ENCODE measurements at regions not wholly inside any gene's neighbourhood (a gene's known extent, or its start where the extent isn't known, plus 50 kb on each side); places are given as distances from the start of the nearest gene placed in this dataset.

DNA sequence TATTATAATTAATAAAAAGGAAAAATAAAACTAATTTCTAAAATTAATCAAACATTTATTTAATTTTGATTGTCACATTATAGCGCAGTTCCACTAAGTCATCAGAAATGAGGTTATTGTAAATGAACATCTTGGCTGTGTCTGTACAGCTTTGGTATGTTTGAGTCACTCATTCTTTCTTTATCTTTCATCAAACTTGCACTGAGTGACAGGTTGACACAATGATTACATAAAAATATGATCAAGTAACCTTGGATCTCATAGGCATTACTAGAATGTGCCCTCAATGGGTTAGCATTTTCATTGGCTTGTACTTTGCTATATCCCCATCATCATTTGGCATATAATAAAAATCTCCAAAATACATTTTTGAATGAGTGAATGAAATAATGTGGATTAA, 1353.2 kb upstream of the ADGRL2 start:
- DNase-seq = no peak

- no peak for DNase-seq
Observed at GRCh38 chr1:80445033-80445432, 1355.7 kb upstream of the ADGRL2 start.

DNA sequence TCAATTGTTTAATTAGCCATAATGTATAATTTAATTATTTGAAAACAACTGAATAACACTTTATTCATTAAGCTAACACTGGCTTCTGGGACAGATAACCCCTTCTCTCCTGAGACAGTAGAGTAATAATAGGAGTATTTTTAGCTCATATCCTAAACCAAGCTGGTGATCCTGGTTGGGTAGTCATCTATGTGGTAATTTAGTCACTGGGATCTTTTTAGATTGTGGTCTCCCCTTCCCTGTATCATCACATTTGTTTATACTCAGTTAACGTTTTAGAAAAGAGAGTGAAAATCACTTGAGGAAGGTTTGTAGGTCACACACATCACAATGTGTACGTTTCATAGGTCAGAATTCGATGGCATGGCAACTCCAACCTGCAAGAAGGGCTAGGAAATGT, 1356.6 kb upstream of the ADGRL2 start:
- no peak for DNase-seq

- DNase-seq = no peak
Observed at GRCh38 chr1:80441664-80442063, 1359.1 kb upstream of the ADGRL2 start.

- no peak for DNase-seq
Observed at GRCh38 chr1:80436851-80437250, 1363.9 kb upstream of the ADGRL2 start.

- no peak for DNase-seq
Observed at GRCh38 chr1:80427881-80428280, 1372.9 kb upstream of the ADGRL2 start.

- DNase-seq = no peak
Observed at GRCh38 chr1:80424249-80424648, 1376.5 kb upstream of the ADGRL2 start.

- DNase-seq = no peak
Observed at GRCh38 chr1:80418134-80418533, 1382.6 kb upstream of the ADGRL2 start.

GRCh38 chr1:80417671-80418070, 1383.1 kb upstream of the ADGRL2 start:
- DNase-seq = no peak

- DNase-seq = no peak
Observed at GRCh38 chr1:80413969-80414368, 1386.8 kb upstream of the ADGRL2 start.

GRCh38 chr1:80410233-80410632, 1390.5 kb upstream of the ADGRL2 start:
- DNase-seq = no peak

GRCh38 chr1:80403471-80403893, 1397.0 kb upstream of the ADGRL4 start:
- no peak for DNase-seq

DNA sequence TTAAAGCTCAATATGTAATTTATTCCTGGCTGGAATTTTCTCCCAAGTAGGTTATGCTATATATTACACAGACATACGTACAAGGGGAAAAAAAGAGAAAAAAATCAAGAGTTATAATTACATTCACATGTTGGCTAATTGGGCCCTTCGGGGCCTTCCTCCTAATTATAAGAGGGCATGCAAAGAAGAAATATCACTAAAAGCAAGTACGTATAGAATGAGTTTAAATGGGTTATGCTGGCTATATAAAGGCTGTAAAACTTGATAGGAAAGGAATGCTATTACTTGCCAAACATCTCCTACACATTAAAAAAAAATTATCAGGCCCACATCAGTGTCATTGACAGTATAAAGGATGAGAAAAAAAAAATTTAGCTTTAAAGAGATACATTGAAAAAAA, 1396.1 kb upstream of the ADGRL4 start:
- no peak for DNase-seq

DNA sequence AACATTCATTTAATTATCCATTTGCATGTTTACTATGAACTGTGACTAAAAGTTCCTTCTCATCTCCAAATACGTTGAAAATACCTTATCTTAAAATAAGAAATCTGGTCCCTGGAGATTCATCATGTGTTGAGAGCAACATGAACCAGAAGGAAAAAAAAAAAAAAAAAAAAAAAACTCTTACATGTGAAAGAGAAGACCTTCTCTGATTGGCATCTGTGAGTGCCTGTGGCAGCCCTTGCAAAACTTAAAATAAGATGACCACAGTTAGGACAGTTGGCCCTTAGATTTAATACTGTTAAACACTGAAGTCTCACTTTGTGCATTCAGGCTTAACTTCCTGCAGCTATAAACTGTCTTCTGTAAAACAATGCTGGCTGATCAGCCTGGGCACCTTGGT, 1395.2 kb upstream of the ADGRL4 start:
- no peak for DNase-seq

GRCh38 chr1:80392529-80392928, 1386.0 kb upstream of the ADGRL4 start:
- no peak for DNase-seq

GRCh38 chr1:80385650-80386049, 1379.1 kb upstream of the ADGRL4 start:
- DNase-seq = no peak

GRCh38 chr1:80384959-80385358, 1378.4 kb upstream of the ADGRL4 start:
- DNase-seq = no peak

DNA sequence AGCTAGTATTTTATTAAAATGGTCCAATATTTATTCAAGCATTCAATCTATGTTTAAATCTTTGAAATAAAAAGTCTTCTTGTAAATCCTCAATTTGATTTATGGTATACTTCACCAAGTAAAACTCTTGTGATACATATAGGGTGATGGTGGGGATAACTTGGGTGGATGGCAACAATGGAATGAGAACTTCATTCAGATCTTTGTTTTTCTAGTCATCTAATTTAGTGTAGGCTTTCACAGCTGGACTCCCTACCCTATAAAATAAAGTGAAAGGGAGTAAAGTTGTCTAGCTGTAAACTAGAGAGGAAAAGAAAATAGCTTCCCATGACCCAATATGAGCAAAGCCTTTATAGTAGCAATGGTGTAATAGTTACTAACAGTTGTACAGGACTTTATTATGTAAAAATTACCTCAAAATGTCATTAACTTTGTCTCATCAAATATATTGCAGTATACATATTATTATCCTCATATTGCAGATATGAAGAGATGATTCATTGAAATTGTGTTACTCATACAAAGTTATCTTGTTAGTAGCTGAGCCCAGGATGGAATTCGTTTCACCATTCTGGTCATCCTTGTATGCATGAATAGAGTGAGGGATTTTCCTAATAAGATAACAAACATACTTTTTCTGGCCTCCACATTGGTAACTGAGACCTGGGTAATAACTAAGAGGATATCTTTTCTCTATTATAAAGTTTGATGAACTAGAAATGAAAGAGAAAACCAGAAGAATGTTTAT, 1377.7 kb upstream of the ADGRL4 start:
- no peak for DNase-seq

DNA sequence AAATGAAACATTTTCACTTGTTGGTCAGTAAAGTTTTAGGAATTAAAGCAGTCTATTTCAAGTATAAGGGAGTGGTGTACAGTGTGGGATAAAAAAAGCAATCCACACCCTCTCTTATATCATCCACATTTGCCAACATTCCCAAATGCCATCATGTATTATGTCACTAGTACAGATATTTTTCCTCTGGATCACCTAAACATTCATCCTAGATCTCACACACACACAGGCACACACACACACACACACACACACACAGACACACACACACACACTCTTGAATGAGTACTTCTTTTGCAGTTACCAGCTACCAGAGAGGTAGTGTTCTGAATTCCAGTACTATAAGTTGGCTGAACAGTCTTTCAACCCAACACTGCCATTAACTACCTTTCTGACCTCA, 1369.1 kb upstream of the ADGRL4 start:
- DNase-seq = no peak

DNA sequence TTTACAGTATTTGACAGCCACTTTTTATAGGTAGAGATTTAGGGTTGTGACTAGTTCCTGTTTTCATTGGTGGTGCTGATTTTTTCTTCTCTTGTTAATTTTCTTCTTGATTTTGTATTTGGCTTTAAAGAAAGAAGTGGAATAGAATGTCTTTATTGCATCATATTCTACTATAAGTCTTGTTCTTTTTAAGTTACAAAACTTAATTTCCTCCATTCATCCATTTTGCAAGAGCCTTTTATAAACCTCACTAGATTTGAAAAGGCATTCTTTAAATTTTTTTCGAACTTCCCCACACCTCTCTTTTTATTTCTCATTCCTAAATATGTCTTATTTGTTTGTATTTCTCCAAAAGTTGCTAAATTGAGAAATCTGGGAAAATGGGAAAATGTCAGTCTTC, 1368.6 kb upstream of the ADGRL4 start:
- no peak for DNase-seq

- DNase-seq = no peak
Observed at GRCh38 chr1:80369780-80370179, 1363.2 kb upstream of the ADGRL4 start.

DNA sequence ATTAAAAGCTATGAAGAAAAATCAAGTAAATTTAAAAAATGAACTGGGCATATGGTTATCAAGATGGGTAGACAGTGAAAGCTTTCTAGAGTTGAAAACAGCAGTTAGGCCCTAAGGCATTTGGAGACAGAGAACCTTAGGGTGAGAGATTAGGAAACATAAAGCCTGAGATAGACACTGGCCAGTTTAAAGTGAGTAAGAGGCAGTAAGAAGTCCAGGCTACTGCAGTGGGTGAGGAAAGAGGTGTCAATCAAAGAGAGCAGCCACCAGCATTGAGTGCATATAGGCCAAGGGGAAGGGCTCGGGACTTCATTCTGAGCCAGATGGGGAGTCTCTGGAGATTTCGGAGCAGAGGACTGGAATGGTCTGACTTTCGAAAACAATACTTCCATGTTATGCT, 1360.5 kb upstream of the ADGRL4 start:
- DNase-seq = no peak

DNA sequence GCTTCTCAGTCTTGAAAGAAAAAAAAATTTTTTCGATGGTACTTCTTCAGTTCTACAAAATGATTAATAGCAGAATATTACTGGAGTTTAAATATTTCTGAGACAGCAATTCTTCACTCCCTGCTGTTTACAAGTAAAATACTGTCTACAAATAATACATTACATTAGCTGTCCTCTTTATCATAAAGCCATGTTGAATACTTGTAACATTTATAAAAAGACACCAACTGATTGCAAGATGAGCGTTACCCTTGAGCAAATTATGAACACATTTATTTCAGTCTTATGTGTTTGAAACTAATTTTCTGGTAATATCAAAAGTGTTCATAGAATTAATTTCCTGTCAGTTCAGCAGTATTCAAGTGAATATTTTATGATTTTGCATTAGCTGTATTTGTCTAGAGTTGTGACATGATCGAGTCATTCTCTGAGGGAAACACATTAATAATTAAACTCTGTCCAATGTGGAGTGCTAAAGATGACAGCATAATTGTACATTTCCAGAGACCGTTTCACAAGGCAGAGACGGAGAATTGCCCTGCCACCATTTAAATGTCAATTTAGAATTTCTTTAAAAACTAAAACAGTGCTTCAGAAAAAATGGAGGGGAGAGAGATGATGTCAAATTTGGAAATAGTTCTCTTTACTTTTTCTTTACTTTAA, 1359.0 kb upstream of the ADGRL4 start:
- DNase-seq = no peak

- DNase-seq = no peak
Observed at GRCh38 chr1:80363689-80364475, 1357.4 kb upstream of the ADGRL4 start.
